ENCODE measurements at regions not wholly inside any gene's neighbourhood (a gene's known extent, or its start where the extent isn't known, plus 50 kb on each side); places are given as distances from the start of the nearest gene placed in this dataset.
"Not testable (repeated sequence)": the region's sequence is repeated elsewhere in the genome, so short reads cannot be mapped to it uniquely, and the experiment has no call there.

- TF ChIP-seq CTCF, POLR2A (IDR thresholded peaks at IDR 0.05): not testable (repeated sequence)
Observed at GRCh38 chr3:94648270-94649180, 585.7 kb downstream of the NSUN3 start.
